ENCODE measurements at regions not wholly inside any gene's neighbourhood (a gene's known extent, or its start where the extent isn't known, plus 50 kb on each side); places are given as distances from the start of the nearest gene placed in this dataset.
"Not testable (repeated sequence)": the region's sequence is repeated elsewhere in the genome, so short reads cannot be mapped to it uniquely, and the experiment has no call there.

- not testable (repeated sequence) for DNase-seq
Observed at GRCh38 chr14:106234525-106235254, 708.3 kb downstream of the TMEM121 start.

DNA sequence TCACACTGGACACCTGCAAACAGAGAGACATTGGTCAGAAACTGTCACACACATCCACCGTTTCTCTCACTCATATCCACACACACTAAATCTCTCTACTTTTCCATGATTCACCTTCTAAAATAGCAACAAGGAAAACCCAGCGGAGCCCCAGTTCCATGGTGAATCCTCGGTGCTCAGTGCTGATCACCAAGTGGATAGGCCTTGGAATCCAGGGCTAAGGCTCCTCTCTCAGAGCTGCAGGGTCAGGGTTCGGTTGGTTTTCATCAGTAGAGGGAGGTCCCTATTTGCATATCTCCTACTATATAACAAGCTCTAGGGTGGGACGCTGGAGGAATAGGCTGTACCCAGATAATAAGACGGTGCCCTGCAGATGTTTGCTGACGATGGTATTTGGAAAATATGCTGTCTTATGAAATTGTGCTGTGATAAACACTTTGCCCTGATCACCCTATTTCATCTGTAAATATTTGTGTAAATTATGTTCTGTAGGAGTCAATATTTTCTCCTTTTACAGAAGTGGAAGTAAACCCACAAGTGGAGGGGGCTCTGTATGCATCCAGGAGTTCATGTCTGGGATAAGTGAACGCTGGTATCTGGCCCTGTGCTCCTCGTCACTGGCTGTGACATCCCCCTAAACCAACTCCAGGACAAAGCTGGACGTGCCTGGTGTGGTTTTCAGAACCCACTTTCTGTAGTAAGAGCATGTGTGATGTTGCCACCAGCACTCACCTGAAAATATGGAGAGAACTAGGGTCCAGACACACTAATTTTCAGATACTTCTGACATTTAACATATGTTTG is 709.2 kb downstream of the TMEM121 start:
- DNase-seq = no peak

DNA sequence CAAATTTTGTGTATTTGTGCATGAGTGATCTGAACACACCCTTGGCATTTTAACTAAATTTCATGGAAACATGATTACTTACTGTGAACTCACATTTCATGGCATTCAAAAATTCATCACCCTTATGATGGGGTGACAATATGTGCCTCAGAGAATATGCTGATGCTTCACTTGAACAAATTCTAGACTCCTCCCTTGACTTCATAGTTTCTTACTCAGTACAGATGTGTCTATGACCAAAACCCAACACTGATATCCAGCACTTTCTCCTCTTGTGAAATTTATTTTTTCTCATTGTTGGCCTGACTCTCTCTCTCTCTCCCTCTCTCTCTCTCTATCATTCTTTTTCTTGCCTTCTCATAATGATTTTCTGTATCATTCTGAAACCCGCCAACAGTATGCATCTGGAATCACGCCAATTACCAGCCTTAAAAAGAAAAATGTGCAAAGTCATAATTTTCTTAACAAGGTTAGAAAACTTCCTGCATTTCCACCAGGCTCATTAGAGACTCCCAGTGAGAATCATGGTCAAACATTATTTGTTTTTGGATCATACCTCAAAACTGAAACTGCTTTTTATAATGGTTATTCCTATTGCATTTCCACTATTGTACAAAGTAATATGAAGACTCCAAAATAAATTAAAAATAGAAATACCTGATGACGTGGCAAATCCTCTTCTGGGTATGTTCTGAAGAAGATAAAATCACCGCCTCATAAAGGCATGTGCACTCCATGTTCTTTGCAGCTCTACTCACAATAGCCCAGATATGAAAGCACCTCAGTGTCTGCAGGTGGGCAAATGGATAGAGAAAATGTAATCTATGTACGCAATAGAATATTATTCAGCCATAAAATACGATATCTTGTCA is 722.2 kb downstream of the TMEM121 start:
- DNase-seq = no peak

DNA sequence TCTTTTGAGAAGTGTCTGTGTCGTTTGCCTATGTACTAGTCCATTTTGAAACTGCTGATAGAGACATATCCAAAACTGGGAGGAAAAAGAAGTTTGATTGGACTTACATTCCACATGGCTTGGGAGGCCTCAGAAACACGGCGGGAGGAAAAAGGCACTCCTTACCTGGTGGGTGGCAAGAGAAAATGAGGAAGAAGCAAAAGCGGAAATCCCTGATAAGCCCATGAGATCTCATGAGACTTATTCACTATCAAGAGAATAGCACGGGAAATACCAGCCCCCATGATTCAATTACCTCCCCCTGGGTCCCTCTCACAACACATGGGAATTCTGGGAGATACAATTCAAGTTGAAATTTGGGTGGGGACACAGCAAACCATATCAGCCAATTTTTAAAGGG is 727.6 kb downstream of the TMEM121 start:
- not testable (repeated sequence) for DNase-seq

- not testable (repeated sequence) for DNase-seq
Observed at GRCh38 chr14:106257569-106257994, 731.2 kb downstream of the TMEM121 start.

DNA sequence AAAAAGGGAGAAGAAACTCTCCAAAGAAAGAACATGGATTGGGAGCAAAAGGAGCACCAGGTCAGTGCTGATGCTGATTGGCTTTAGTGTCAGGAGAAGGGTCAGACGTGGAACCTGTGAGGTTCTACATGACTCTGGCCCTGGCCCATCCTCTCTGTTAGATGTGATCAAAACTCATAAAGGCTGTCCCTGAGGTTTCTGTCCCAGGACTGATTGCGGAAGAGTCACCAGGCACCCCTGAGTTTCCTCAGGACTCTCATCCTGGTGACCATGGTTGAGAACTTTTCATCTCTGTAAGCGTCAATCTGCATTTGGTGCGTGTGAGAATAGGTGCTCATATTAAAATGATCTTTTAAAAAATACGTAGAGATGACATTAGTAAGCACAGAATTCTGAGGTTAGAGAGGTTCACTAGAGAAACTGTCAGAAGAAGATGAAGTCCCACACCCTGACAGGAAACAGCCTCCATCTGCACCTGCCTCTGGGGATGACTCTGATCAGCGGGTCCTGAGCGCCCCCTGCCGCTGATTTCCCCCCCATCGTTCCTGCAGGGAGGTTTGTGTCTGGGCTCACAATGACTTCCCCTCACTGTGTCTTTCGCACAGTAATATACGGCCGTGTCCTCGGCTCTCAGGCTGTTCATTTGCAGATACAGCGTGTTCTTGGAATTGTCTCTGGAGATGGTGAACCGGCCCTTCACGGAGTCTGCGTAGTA is 741.8 kb downstream of the TMEM121 start:
- no peak for DNase-seq

DNA sequence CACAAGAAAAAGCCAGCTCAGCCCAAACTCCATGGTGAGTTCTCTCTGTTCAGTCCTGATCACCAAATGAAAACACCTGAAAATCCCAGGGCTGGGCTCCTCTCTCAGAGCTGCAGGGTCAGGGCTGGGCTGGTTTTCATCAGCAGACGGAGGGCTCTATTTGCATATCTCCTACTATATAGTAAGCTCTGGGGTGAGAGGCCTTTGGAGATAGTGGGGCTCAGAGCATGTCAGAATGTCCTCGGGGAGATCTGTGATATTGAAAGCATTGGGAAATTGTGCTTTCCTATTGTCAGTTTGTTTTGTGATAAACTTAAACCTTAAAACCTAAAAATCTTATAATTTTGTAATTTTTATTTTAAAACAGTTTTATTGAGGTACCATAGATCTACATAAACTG is 742.6 kb downstream of the TMEM121 start:
- DNase-seq = no peak

GRCh38 chr14:106269451-106270204 is 743.2 kb downstream of the TMEM121 start:
- no peak for DNase-seq

GRCh38 chr14:106270476-106271121 is 744.2 kb downstream of the TMEM121 start:
- DNase-seq = not testable (repeated sequence)

DNA sequence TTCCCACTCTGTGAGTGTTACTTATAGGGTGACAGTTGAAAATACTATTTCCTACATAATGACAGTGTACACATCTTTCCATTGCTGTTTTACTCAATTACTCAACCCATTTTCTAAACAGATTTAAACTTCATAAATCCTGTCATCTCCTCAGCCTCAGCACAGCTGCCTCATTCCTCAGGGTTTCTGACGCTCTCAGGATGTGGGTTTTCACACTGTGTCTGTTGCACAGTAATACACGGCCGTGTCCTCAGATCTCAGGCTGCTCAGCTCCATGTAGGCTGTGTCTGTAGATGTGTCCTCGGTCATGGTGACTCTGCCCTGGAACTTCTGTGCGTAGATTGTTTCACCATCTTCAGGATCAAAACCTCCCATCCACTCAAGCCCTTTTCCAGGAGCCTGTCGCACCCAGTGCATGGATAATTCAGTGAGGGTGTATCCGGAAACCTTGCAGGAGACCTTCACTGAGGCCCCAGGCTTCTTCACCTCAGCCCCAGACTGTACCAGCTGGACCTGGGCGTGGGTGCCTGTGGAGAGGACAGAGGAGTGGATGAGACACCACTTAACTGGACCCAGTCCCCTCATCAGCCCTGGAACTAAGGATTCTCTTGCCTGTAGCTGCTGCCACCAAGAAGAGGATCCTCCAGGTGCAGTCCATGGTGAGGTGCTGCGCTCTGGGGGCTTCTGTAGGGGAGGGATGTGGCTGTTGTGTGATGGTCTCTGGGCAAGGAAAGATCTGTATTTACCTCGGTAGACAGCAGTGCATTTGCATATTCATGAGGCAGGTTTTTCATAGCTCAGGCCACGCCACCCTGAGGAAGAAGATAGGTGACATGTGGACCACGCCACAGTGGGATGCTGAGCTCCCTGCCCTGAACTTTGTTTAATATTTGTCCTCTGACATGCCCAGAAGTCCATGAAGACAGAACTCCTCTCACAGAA is 750.2 kb downstream of the TMEM121 start:
- no peak for DNase-seq

DNA sequence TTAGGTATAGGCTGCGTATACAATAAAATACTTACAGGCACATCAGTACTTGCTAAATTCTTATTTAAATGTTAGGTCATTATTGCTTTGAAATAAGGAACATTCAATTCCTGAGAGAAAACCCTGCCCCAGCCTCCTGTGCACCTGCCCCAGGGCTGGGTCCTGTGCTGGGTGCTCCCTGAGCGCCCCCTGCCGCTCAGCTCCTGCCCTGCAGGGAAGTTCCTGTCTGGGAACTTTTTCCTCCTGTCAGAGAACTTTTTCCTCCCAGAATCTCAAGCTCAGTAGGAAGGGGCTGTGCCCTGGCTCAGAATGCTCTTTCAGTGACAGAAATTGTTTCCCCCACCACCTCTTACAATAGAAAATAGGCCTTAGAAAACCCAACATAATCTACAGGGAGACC is 751.1 kb downstream of the TMEM121 start:
- no peak for DNase-seq

DNA sequence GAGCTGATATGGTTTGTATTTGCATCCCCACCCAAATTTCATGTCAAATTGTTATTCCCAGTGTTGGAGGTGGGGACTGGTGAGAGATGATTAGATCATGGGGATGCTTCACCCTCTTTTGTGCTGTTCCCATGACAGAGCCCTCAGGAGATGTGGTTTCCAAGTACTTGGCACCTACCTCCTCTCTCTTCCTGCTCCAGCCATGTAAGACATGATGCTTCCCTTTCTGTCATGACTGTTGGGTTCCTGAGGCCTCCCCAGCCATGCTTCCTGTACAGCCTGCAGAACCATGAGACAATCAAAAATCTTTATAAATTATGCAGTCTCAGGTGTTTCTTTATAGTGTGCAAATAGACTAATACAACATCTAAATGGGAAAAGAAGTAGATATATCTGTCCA is 754.5 kb downstream of the TMEM121 start:
- no peak for DNase-seq

GRCh38 chr14:106286697-106287290 is 760.4 kb downstream of the TMEM121 start:
- no peak for DNase-seq

- DNase-seq = no peak
Observed at GRCh38 chr14:106287506-106287905, 761.1 kb downstream of the TMEM121 start.

DNA sequence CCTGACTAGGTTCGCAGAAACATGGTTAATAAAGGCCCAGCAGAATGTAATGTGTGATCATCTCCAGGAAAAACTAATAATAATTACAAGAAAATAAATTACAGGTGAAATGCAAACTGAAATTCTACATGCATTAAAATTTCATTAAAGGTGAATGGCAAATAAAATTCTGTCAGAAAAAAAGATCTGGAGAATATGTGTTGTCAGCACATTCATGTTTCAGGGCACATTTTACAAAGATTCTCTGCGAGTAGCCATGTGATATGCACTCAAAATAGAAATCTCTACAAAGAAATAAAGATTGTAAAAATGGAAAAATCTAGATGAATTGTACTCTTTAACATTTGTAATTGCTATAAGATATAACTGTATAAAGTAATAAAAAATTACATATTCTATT is 765.2 kb downstream of the TMEM121 start:
- no peak for DNase-seq

- DNase-seq = no peak
Observed at GRCh38 chr14:106294324-106294723, 767.9 kb downstream of the TMEM121 start.

DNA sequence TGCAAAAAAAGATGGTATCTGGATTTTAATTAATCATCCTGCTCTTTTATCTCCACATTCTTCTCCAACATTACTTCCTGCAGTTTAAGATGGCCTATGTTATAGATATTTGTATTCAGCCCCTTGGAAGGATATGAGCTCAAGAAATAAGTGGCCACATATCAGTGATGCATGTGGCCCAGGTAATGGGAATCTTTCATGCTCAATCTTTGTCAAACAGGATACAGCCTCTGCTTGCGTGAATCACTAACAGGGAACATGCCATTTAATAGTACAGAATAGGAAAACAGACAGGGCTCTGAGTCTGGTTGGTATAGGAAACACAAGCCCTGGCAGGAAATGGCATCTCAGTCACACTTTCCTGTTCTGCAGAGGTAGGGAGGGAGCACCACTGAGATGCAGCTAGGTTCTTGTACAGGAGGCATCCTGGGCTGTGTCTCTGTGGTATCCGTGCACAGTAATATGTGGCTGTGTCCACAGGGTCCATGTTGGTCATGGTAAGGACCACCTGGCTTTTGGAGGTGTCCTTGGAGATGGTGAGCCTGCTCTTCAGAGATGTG is 774.6 kb downstream of the TMEM121 start:
- not testable (repeated sequence) for DNase-seq

DNA sequence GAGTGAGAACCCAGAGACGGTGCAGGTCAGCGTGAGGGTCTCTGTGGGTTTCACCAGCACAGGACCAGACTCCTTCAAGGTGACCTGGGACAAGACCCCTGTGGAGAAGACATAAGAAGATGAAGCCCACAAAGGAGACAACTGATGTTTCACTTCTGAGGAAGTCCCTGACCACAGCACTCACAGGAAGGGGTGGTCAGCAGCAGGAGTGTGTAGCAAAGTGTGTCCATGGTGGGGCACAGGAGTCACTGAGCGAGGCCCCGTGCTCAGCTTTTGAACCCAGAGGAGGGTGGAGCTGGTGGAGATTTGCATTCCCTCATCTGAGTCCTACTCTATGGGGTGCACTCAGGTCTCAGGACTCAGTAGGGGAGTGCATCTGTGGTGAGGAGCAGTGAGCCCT is 775.2 kb downstream of the TMEM121 start:
- not testable (repeated sequence) for DNase-seq

- no peak for DNase-seq
Observed at GRCh38 chr14:106302661-106303060, 776.3 kb downstream of the TMEM121 start.

All from right forelimb (tissue), 1 donor.